PC-3 (cell line): ENCODE measurements at regions not wholly inside any gene's neighbourhood (a gene's known extent, or its start where the extent isn't known, plus 50 kb on each side); places are given as distances from the start of the nearest gene placed in this dataset.
"Not testable (repeated sequence)": the region's sequence is repeated elsewhere in the genome, so short reads cannot be mapped to it uniquely, and the experiment has no call there.

Experiments used
- ATAC-seq: fragments of 200-7000 bp; cut with Tn5 transposase; 2 replicates; pipeline ENCODE4 v1.9.1; 2020; ENCODE audit warnings: mild to moderate bottlenecking, moderate library complexity
- BruUV-seq: library from RNA; stranded (reverse); fragments of 400-500 nt; replicated peaks from 2 replicates; lab custom pipeline; 2021; lab: Mats Ljungman, UMichigan
- CTCF ChIA-PET: fragments of 300-600 bp; sonication (Branson Sonifier 250); formaldehyde crosslinking; loops from one replicate; lab custom pipeline; 2022; ENCODE audit warnings: antibody characterized with exemption; lab: Charles Lee
- POLR2A ChIA-PET: fragments of 300-600 bp; sonication (Branson Sonifier 250); formaldehyde crosslinking; loops from one replicate; lab custom pipeline; 2022; ENCODE audit warnings: antibody characterized with exemption; ENCODE audit not compliant: unreplicated experiment; lab: Charles Lee
- DNase-seq: peaks from one replicate; pipeline ENCODE4 v3.0.0-alpha.2; 2015
- H2AFZ ChIP-seq: fragments of 300-600 bp; sonication (generic); 2 replicates; pipeline ENCODE4 v1.6.0; 2016; ENCODE audit warnings: antibody characterized with exemption, low read length
- H3F3A ChIP-seq: fragments of 300-600 bp; sonication (generic); one replicate; pipeline ENCODE4 v1.6.0; 2017; ENCODE audit warnings: antibody characterized with exemption, low read length, control low read depth, mild to moderate bottlenecking; ENCODE audit not compliant: unreplicated experiment
- H3K27ac ChIP-seq: fragments of 300-600 bp; sonication (generic); 2 replicates; pipeline ENCODE4 v1.5.1; 2016; ENCODE audit warnings: mild to moderate bottlenecking, low read length
- H3K27me3 ChIP-seq: fragments of 300-600 bp; sonication (generic); 2 replicates; pipeline ENCODE4 v1.6.1; 2016; ENCODE audit warnings: low read length, mixed read lengths
- H3K36me3 ChIP-seq: fragments of 300-600 bp; sonication (generic); 2 replicates; pipeline ENCODE4 v1.6.1; 2016; ENCODE audit warnings: low read depth, mixed run types, low read length, mixed read lengths
- H3K4me1 ChIP-seq: fragments of 300-600 bp; sonication (generic); 2 replicates; pipeline ENCODE4 v1.5.1; 2016; ENCODE audit warnings: low read length; ENCODE audit not compliant: insufficient read depth
- H3K4me2 ChIP-seq: fragments of 300-600 bp; sonication (generic); 2 replicates; pipeline ENCODE4 v1.6.0; 2016; ENCODE audit warnings: low read length
- H3K4me3 ChIP-seq: fragments of 300-600 bp; sonication (generic); 2 replicates; pipeline ENCODE4 v1.5.1; 2016; ENCODE audit warnings: mild to moderate bottlenecking, low read length, mixed read lengths
- H3K79me2 ChIP-seq: fragments of 300-600 bp; sonication (generic); 2 replicates; pipeline ENCODE4 v1.6.1; 2017; ENCODE audit warnings: low read length, mixed read lengths
- H3K9ac ChIP-seq: fragments of 300-600 bp; sonication (generic); 2 replicates; pipeline ENCODE4 v1.6.0; 2016; ENCODE audit warnings: mild to moderate bottlenecking, low read length
- H3K9me2 ChIP-seq: fragments of 300-600 bp; sonication (generic); replicated peaks from 2 replicates; pipeline ENCODE4 v1.6.1; 2016; ENCODE audit warnings: mixed run types, low read length, mixed read lengths
- H3K9me3 ChIP-seq: fragments of 300-600 bp; sonication (generic); 2 replicates; pipeline ENCODE4 v1.6.1; 2016; ENCODE audit warnings: low read length, mixed read lengths
- H4K20me1 ChIP-seq: fragments of 300-600 bp; sonication (generic); 2 replicates; pipeline ENCODE4 v1.6.1; 2016; ENCODE audit warnings: low read length, mixed read lengths
- EZH2 ChIP-seq: fragments of 300-600 bp; sonication (generic); IDR thresholded peaks from one replicate; pipeline ENCODE4 v1.6.1; 2017; ENCODE audit warnings: antibody characterized with exemption, mild to moderate bottlenecking, low read length; ENCODE audit not compliant: unreplicated experiment
- EZH2phosphoT487 ChIP-seq: fragments of 300-600 bp; sonication (generic); IDR thresholded peaks from 2 replicates; pipeline ENCODE4 v1.6.1; 2018; ENCODE audit warnings: mild to moderate bottlenecking, antibody characterized with exemption, low read length, borderline replicate concordance
- intact Hi-C: fragments of 100-400 bp; cut with micrococcal nuclease; formaldehyde crosslinking; loops from 2 replicates; pipeline ENCODE4 v1.9.0; 2023
- TF ChIP-seq, protein P1 (sequence below): fragments of 300-600 bp; sonication (generic); conservative IDR thresholded peaks from 2 replicates; pipeline ENCODE4 v1.5.1; 2017; ENCODE audit warnings: antibody characterized with exemption, low read depth, mild to moderate bottlenecking, low read length

DNA sequence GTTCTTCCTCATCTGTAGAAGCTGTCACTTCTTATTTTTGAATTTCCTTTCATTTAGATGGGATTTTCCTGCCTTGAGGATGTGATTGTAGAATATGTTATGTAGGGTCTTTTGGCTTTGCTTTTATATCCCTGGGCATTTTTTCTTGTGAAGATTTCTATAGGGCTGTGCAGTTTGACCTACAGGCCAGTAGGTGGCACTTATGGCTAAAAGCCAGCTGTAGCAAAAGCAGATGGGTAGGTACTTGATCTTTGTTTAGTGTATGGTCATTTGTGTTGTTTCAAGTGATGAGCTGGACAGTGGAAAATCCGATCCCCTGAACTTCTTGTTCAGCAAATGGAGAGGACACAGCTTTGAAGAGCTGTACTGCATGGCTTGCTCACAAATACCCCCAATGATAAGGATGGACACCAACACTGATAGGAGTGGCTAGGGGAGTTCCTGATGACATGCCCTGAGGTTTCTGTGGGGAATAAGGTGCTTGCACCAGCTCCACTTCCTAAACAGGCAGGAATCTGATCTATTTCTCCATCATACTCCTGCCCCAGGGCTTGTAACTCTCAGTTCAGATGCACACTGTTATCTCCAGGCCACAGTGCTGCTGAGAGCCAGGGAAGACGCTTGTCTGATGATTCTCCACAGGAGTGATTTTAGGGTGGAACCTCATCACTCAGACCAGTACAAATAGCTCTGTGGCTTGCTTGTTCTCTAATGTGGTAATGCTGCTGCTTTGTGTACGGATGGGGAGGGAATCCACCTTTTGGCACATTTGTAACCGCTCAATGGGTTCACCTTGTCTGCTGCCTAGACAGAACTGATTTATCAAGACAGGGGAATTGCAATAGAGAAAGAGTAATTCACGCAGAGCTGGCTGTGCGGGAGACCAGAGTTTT is 417.1 kb upstream of the MAGEB16 start:
- Histone ChIP-seq H2AFZ (no peak overlapping the region), H3K4me3 (no peak overlapping the region), H3K27me3 (no peaks in the 10 kb centered on the region), H3K9me3 (no peaks in the 10 kb centered on the region), H3K27ac (no peak overlapping the region), H3F3A (no peaks in the 10 kb centered on the region), H3K9me2 (no peaks in the 10 kb centered on the region), H3K4me2 (no peak overlapping the region), H3K9ac (no peak overlapping the region), H4K20me1 (no peaks in the 10 kb centered on the region), H3K4me1 (no peaks in the 10 kb centered on the region), H3K36me3 (no peaks in the 10 kb centered on the region), H3K79me2 (no peaks in the 10 kb centered on the region)
- CTCF ChIA-PET, result no interaction called here
- DNase-seq, result peak; percentile 28
- TF ChIP-seq, protein P1, sequence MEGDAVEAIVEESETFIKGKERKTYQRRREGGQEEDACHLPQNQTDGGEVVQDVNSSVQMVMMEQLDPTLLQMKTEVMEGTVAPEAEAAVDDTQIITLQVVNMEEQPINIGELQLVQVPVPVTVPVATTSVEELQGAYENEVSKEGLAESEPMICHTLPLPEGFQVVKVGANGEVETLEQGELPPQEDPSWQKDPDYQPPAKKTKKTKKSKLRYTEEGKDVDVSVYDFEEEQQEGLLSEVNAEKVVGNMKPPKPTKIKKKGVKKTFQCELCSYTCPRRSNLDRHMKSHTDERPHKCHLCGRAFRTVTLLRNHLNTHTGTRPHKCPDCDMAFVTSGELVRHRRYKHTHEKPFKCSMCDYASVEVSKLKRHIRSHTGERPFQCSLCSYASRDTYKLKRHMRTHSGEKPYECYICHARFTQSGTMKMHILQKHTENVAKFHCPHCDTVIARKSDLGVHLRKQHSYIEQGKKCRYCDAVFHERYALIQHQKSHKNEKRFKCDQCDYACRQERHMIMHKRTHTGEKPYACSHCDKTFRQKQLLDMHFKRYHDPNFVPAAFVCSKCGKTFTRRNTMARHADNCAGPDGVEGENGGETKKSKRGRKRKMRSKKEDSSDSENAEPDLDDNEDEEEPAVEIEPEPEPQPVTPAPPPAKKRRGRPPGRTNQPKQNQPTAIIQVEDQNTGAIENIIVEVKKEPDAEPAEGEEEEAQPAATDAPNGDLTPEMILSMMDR, result peak; percentile 62
- TF ChIP-seq EZH2phosphoT487 (no peak), EZH2 (no peak)
- BruUV-seq, result no TSS peak
- no peak for ATAC-seq
- POLR2A ChIA-PET, result no interaction called here
- intact Hi-C loops, result no loop called here

DNA sequence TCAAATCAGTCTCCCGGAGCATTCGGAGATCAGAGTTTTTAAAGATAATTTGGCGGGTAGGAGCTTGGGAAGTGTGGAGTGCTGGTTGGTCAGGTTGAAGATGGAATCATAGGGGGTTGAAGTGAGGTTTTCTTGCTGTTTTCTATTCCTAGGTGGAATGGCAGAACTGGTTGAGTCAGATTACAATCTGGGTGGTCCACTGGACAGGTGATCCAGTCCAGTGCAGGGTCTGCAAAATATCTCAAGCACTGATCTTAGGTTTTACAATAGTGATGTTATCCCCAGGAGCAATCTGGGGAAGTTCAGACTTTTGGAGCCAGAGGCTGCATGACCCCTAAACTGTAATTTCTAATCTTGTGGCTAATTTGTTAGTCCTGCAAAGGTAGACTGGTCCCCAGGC is 416.4 kb upstream of the MAGEB16 start:
- H3K9me2 ChIP-seq, H3K9ac ChIP-seq, H3K4me1 ChIP-seq, H3K27me3 ChIP-seq, H3K79me2 ChIP-seq, CTCF ChIA-PET, H3K4me2 ChIP-seq, H3K27ac ChIP-seq, H4K20me1 ChIP-seq, BruUV-seq, ATAC-seq, H3F3A ChIP-seq, intact Hi-C loops, H3K36me3 ChIP-seq, H3K9me3 ChIP-seq, H3K4me3 ChIP-seq, H2AFZ ChIP-seq, DNase-seq, POLR2A ChIA-PET: not testable (repeated sequence)

DNA sequence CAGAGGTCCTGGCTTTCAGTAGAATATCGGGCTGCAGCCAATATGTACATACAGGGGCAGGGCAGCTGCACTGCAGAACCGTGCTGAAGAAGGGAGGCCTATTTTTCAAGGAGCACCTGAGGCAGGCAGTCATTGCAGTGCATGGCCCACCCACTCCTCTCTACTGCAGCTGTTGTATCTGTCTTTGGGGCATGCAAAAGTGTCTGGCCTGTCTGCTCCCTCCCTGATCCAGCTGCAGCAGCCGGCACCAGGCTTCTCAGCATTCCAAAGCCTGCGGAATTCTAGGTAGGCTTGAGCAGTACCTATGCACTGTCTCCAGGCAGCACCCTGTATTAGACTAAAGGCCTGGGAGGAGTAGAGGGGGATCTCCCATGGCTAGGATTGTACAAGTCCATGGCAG is 415.2 kb upstream of the MAGEB16 start:
- no peak overlapping the region for H3K9ac ChIP-seq
- ATAC-seq (no peak), DNase-seq (no peak)
- BruUV-seq, result no TSS peak
- no peak overlapping the region for H2AFZ ChIP-seq
- H3K79me2 ChIP-seq, result no peaks in the 10 kb centered on the region
- CTCF ChIA-PET, result no interaction called here
- H3K36me3 ChIP-seq, result no peaks in the 10 kb centered on the region
- POLR2A ChIA-PET, result no interaction called here
- no peaks in the 10 kb centered on the region for H3K27me3 ChIP-seq
- no peaks in the 10 kb centered on the region for H3K9me3 ChIP-seq
- no peaks in the 10 kb centered on the region for H3K9me2 ChIP-seq
- no peaks in the 10 kb centered on the region for H3K4me1 ChIP-seq
- H3F3A ChIP-seq, result no peaks in the 10 kb centered on the region
- no peak overlapping the region for H3K4me2 ChIP-seq
- no peaks in the 10 kb centered on the region for H4K20me1 ChIP-seq
- H3K27ac ChIP-seq, result no peak overlapping the region
- intact Hi-C loops, result no loop called here
- TF ChIP-seq EZH2, result no peak
- TF ChIP-seq, protein P1, result no peak
- TF ChIP-seq EZH2phosphoT487, result no peak
- H3K4me3 ChIP-seq, result no peak overlapping the region
